SK-N-MC (cell line): ENCODE measurements at regions not wholly inside any gene's neighbourhood (a gene's known extent, or its start where the extent isn't known, plus 50 kb on each side); places are given as distances from the start of the nearest gene placed in this dataset.

Source experiments
- EZH2 ChIP-seq: fragments of 200-600 bp; sonication (generic); IDR thresholded peaks from one replicate; pipeline ENCODE4 v1.6.1; 2017; ENCODE audit warnings: antibody characterized with exemption
- POLR2AphosphoS5 ChIP-seq: IDR thresholded peaks from 2 replicates; pipeline ENCODE4 v1.6.1; 2012; ENCODE audit warnings: mild to moderate bottlenecking, low read depth, low read length, borderline replicate concordance

DNA sequence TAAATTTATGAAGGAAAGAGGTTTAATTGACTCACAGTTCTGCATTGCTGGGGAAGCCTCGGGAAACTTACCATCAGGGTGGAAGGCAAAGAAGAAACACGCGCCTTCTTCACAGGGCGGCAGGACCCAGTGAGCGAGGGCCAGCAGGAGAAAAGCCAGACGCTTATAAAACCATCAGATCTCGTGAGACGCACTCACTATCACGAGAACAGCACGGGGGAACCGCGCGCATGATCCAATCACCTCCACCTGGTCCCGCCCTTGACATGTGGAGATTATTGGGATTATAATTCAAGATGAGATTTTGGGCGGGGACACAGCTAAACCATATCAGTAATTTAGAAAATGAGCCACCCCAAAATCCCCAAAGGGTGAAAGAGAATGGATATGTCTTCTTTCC, 187.1 kb downstream of the RAP2A start:
- TF ChIP-seq POLR2AphosphoS5 (no peak), EZH2 (no peak)
